AG08395 (cell line): ENCODE measurements at regions not wholly inside any gene's neighbourhood (a gene's known extent, or its start where the extent isn't known, plus 50 kb on each side); places are given as distances from the start of the nearest gene placed in this dataset.

Experiments
- DNase-seq: peaks from one replicate; pipeline ENCODE4 v3.0.0; 2012; ENCODE audit warnings: mixed read lengths, low spot score

- DNase-seq = peak; percentile 11
Observed at GRCh38 chr7:124692425-124692824, 73.2 kb downstream of the GPR37 start.

GRCh38 chr7:124690840-124691239 is 74.8 kb downstream of the GPR37 start:
- DNase-seq = no peak

DNA sequence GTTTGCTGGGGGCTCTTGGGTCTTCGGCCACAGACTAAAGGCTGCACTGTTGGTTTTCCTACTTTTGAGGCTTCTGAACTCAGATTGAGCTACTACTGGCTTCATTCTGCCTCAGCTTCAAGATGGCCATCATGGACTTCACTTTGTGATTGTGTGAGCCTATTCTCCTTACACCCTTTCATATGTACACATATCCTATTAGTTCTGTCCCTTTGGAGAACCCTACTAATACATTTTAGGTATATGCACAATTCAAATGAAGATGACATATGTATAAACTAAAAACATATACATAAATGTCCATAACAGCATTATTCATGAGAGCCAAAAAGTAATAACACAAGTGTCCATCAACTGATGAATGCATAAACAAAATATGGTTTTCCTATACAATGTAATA is 75.7 kb downstream of the GPR37 start:
- DNase-seq = no peak

GRCh38 chr7:124689523-124689922 is 76.1 kb downstream of the GPR37 start:
- no peak for DNase-seq

DNA sequence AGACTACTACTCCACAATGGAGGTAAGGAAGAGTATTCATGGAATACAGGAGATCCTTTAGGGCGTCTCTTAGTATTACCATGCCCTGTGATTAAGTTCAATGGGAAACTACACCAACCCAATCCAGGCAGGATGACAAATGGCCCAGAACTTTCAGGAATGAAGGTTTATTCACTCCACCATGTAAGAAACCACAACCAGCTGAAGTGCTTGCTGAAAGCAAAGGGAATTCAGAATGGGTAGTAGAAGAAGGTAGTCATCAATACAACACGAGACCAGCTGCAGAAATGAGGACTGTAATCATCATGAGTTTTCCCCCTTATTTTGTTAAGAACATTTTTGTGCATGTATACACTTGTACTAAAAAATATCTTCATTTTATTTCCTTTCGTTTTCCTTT is 76.6 kb downstream of the GPR37 start:
- peak; percentile 12 for DNase-seq

DNA sequence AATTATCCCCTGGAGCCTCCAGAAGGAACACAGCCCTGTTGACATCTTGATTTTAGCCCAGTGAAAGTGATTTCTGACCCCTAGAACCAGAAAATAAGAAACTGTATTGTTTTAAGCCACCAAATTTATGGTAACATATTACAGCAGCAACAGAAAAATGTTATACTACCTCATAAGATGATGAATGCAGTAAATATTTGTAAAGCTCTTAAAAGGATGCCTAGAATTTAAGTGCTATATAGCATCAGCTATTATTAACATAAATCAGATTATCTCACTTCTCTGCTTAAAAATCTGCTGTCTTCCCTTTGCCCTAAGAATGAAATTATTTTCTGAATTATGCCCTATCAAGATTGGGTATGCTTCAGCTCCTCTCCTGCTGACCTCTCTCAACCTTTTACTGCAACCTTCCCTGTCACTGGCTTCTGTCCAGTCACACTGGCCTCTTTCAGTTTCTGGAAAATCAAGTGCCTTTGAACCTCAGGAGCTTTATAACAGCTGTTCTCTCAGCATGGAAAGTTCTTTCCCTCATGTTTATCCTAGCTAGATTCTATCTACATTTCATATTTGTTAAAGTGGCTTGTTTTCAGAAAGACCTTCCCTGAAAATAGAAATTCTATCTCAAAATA is 78.9 kb downstream of the GPR37 start:
- no peak for DNase-seq

- no peak for DNase-seq
Observed at GRCh38 chr7:124681946-124682345, 83.6 kb downstream of the GPR37 start.

- DNase-seq = no peak
Observed at GRCh38 chr7:124680304-124680703, 85.3 kb downstream of the GPR37 start.

DNA sequence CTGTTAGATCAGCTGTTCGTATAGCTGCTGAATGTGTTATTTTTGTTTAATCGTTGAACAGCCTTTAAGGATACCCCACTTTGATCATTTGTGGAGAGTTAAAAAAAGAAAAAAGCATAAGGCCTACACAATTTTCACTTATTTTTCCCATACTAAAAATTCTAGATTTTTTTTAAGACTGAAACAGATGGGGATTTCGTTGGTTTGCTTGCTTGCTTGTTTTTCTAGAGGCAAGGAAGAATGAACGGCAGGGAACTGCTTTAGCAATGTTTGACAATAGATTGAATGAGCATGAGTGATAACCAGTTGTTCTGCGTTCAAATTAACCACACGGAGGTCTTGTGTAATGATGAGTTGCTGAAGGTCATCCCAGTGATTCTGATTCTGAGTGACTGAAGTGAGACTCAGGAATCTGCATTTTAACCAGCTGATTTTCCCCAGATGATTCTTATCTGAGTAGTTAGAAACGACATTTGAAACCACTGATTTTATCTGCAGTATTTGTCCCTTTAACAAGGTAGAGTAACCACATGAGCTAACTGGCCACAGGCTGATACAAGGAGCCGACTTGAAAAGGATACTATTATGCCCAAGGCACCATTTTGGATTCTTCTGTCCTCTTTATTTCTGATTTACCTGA is 85.9 kb downstream of the GPR37 start:
- no peak for DNase-seq

DNA sequence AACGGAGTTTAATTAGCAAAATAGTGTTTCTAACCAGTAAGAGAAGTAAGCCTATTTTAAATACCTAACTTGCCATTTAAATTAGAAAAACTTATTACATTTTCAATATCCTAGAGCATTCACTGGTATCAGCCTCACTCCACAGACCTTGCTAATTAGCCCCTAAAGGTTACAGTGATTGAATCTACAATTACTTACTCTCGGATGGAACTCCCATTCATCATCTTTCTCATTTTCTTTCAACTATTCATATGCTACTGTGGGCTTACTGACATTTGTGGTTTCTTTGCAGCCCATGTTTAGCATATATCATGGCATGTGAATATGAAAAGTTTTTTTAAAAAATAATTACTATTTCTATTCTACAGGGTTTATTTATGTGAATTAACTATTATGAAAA is 86.4 kb downstream of the GPR37 start:
- no peak for DNase-seq

GRCh38 chr7:124674451-124674850 is 91.1 kb downstream of the GPR37 start:
- no peak for DNase-seq

GRCh38 chr7:124672011-124672410 is 93.6 kb downstream of the GPR37 start:
- DNase-seq = no peak

DNA sequence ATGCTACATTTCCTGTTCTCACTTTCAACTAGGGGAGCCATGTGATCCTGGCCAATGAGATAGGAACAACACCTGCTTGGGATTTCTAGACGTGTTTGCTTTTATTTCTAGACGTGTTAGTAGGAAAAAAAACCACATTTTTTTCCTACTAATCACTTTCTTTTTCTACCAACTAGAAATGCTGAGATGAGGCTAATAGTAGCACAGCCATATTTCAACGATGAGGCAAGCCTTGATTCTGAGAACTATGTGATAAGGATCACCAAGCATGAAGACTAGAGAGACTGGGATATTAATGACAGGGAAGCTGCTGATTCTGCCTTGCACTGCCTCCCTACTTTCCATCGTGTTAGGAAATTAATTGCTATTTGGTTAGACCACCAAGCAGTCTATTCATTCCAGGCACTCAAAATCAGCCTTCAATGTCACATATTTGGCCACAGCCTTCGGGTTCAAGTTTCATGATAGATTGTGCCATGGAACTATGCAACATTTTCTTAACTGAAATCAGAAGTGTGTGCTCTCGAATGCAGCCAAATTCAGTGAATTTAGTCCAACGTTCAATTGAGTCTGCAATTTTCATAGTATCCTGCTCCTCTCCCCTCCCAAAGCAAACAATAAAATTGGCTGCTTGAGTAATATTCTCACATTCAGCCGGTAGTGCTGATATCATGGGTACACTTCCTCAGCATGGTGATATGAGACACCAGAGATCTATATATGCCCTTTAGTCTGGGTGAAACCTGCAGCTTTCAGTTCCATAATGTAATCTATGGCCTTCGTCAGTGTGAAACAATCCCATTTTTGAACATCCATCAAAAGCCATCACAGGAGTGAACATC is 98.1 kb downstream of the GPR37 start:
- no peak for DNase-seq

GRCh38 chr7:124662937-124663336 is 102.7 kb downstream of the GPR37 start:
- DNase-seq = no peak

GRCh38 chr7:124662372-124662771 is 103.2 kb downstream of the GPR37 start:
- DNase-seq = no peak

GRCh38 chr7:124655990-124656389 is 109.6 kb downstream of the GPR37 start:
- no peak for DNase-seq

DNA sequence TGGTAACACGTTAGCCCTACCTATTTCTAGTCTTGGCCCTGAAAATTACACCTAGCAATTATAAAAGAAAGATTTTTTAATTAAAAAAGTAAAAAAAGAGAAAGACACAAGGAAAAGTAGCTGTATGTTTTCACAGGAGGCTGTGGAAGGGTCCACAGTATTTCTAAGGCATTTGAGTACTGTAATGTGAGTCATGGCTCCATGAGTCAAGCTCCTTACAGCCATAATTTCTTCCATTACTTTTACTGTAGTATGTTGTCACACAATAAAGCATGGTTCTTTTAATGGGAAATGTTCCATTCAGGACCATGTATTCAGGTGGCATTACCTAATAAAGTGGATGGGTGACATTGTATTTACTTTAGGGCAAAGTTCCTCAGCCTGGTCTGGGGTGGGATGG is 113.4 kb downstream of the GPR37 start:
- DNase-seq = peak; percentile 61

- no peak for DNase-seq
Observed at GRCh38 chr7:124651136-124651535, 114.5 kb downstream of the GPR37 start.

DNA sequence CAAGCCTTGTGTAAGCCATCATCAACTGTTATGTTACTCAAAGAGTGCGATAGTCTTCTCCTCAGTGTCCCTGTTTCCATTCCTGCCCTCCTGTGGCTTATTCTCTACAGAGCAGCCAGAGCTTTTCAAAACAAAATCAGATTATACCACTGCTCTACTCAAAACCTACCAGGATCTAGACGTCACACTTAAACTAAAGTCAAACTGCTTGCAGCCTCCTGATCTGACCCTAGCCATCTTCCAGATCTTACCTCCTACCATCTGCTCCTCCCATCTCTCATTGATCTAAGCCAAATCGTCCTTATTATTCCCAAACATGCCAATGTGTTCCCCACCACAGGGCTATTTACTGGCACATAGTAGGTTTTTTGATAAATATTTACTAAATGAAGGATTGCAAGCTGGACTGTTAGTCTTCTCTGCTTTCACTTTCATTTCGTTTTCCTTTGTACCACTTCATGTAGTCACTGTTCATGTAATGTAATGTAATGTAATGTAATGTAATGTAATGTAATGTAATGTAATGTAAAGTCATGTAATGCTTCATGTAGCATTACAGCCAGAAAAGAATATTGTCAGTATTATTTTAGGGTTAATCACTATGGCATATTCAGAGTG is 116.1 kb downstream of the GPR37 start:
- DNase-seq = peak; percentile 10

- no peak for DNase-seq
Observed at GRCh38 chr7:124647630-124648306, 117.8 kb downstream of the GPR37 start.

DNA sequence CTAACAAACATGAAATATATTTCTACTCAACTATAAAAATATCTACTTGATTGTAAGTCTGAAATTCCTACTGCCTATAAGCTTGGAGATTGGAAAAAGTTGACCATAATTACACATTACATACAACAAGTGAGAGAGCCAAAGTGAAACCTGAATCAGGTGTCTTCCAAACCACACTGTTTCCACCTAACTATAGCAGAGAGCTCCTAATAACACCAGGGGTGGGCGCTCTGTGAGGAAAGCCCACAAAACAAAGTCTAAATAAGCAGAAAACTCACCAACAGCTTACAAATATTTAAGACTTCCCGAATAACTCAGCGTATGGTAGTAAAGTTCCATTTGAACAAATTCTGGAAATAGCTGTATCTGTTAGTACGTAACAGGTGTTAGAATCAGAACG is 119.9 kb downstream of the GPR37 start:
- no peak for DNase-seq

DNA sequence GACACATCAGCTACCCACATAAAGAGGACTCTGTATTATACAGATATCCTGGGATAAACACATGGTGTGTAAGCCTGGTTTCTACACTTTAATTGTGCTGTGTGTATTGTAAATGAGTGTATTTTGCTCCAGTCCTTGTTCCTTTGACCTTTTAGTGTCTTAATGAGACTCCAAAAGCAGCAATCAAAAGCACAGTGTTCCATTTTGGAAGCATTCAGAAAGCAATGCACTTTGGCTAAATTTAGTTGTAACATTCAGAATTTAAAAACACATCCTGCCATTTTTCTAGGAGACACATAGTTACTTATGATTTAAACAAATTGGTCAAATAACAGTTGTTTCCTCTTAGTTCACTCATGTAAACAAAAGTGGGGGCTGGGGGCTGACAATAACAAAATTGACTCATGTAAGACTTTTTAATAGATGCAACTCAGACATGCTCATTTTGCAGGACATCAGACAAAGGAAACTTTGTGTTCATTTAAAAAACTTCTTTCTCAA is 122.2 kb downstream of the GPR37 start:
- no peak for DNase-seq
